Activated CD8-positive, alpha-beta memory T cell treated with anti-CD3 and anti-CD28 coated beads for 4 hours (primary cell): ENCODE measurements at regions not wholly inside any gene's neighbourhood (a gene's known extent, or its start where the extent isn't known, plus 50 kb on each side); places are given as distances from the start of the nearest gene placed in this dataset.

Experiments
- DNase-seq, 2 donors: peaks; one replicate each; pipeline ENCODE4 v3.0.0-alpha.2; 2020; ENCODE audit warnings: low read depth in 2 of 2

- no peak for DNase-seq
These were observed 458.9 kb downstream of the COG6 start for GRCh38 chr13:40114305-40114896.

GRCh38 chr13:40115426-40115825, 460.0 kb downstream of the COG6 start:
- DNase-seq = no peak

- DNase-seq = no peak
These were observed 460.5 kb downstream of the COG6 start for GRCh38 chr13:40116008-40116407.

GRCh38 chr13:40118337-40118736, 462.9 kb downstream of the COG6 start:
- no peak for DNase-seq

- no peak for DNase-seq
These were observed 464.4 kb downstream of the COG6 start for GRCh38 chr13:40119852-40120251.

- no peak for DNase-seq
These were observed 464.8 kb downstream of the COG6 start for GRCh38 chr13:40120288-40120687.

GRCh38 chr13:40120781-40121180, 465.3 kb downstream of the COG6 start:
- no peak for DNase-seq

GRCh38 chr13:40121722-40122121, 466.3 kb downstream of the COG6 start:
- no peak for DNase-seq

GRCh38 chr13:40123962-40124632, 468.6 kb downstream of the COG6 start:
- no peak for DNase-seq

GRCh38 chr13:40124633-40125015, 469.2 kb downstream of the COG6 start:
- DNase-seq = no peak

GRCh38 chr13:40125336-40125735, 469.9 kb downstream of the COG6 start:
- DNase-seq = no peak

GRCh38 chr13:40126306-40127085, 471.0 kb downstream of the COG6 start:
- DNase-seq = no peak

- DNase-seq = no peak
These were observed 472.0 kb downstream of the COG6 start for GRCh38 chr13:40127476-40127875.

GRCh38 chr13:40127925-40128324, 472.5 kb downstream of the COG6 start:
- DNase-seq = no peak

GRCh38 chr13:40129467-40129866, 474.0 kb downstream of the COG6 start:
- no peak for DNase-seq

GRCh38 chr13:40130871-40131636, 475.6 kb downstream of the COG6 start:
- no peak for DNase-seq

- DNase-seq = no peak
These were observed 476.8 kb downstream of the COG6 start for GRCh38 chr13:40132249-40132648.

- DNase-seq = no peak
These were observed 481.4 kb downstream of the COG6 start for GRCh38 chr13:40136896-40137295.

- DNase-seq = no peak
These were observed 481.9 kb downstream of the COG6 start for GRCh38 chr13:40137400-40137799.

GRCh38 chr13:40139896-40140520, 484.5 kb downstream of the COG6 start:
- DNase-seq = no peak

- no peak for DNase-seq
These were observed 486.5 kb downstream of the COG6 start for GRCh38 chr13:40141859-40142555.
